Pulmonary artery endothelial cell (primary cell): ENCODE measurements at regions not wholly inside any gene's neighbourhood (a gene's known extent, or its start where the extent isn't known, plus 50 kb on each side); places are given as distances from the start of the nearest gene placed in this dataset.

Experiments
- DNase-seq: peaks from one replicate; pipeline ENCODE4 v3.0.0-alpha.2; 2011; ENCODE audit warnings: low read depth, low spot score

DNA sequence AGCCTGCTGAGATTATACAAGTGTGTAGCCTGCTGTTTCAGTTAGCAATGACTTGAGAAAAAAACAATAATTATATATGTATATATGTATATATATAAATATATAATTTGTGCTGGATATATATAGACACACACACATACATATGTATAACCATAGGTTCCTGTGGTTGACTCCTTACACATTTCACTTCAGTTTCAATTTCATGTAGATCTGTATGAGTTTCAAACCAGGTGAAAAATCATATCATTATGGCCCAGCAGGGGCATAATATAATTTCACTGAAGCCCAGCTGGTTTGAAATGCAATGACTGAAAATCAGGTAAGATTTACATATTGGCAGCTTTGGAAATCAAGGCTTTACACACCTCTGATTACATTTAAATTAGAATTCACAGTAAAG, 690.4 kb upstream of the CDH18 start:
- no peak for DNase-seq

DNA sequence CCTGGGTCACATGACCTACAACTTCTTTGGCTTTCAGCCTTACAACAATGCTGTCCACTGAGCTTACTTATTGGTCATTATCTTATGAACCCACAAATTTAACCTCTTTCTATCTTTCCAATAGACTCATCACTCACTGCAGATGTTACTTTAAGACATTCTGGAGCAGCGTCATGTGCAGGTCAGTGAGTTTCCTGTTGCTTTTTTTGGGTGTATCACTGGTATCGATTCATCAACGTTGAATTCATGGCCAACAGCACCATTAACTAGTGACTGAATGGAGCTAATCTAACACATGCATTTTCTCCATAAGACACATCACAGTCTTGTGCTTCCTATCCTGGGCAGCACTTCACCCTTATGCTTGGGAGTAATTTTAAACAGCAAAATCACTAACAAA, 672.6 kb upstream of the CDH18 start:
- no peak for DNase-seq

DNA sequence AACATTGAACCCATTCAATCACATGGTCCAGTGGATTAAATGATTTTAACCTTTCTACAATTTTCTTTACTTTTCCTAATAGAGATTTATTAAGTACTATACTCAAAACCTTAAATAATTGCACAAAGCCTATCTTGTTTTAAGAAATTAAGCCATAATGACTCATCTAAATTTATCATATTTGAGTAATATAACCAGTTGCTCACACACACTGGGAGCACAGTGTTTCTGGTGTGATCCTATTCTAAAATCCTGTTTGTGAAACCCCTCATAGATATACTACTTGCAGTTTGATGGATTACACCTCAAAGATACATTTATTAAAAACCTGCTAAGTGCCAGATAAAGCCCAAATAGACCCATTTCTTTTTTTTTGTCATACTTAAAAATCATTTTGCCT, 668.3 kb upstream of the CDH18 start:
- DNase-seq: no peak

DNA sequence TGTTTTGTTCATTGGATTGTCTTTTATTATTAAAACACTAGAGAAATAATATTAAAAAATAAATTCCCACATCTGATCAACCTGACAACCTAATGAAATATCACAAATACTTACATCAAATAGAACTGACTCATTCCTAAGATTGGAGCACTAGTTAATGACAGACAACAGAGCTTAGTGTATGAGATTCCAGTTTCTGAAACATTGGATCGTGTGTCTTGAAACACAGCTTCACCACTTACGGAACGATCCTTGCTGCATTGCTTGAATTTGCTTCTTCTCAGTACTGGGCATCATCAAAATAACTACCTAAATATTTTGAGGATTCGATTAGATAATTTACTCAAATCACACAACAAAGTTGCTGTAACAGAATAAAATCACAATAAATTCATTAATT, 667.2 kb upstream of the CDH18 start:
- no peak for DNase-seq

DNA sequence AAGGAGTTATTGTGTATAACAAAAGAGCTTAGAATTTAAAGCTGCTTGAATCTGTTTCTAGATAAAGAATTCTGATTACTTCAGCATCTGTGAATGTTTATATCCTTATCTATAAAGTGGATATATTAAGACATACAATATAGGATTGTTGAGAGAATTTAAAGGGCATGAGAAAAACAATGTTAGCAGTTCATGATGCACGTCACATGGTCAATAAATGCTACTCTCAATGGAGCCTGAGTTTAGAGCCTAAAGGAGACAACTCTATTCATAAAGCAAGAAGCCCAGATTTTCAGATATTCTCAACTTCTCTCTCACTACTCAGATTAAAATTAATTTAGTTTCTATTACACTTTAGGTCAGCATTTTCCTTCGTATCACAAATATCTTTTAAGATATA, 666.7 kb upstream of the CDH18 start:
- DNase-seq: no peak

DNA sequence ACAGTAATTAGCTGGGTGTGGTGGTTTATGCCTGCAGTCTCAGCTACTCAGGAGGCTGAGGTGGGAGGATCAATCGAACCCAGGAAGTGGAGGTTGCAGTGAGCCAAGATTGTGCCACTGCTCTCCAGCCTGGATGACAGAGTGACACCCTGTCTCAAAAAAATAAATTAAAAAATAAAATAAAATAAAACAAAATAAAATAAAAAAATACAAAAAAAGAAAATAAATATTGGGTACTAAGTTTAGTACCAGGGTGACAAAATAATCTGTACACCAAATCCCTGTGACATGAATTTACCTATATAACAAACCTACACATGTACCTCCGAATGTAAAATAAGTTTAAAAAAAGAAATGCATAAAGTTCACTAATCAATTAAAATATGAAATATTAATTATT, 666.0 kb upstream of the CDH18 start:
- DNase-seq: no peak

DNA sequence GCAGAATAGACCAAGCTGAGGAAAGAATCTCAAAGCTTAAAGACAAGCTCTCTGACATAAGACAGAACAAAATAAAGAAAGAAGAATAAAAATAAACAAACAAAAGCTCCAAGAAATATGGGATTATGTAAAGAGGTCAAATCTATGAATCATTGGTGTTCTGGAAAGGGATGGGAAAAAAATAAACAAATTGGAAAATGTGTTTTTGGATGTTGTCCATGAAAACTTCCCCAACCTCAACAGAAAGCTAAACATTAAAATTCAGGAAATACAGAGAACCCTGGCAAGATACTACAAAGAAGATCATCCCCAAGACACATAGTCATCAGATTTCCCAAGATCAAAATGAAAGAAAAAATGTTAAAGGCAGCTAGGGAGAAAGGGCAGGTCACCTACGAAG, 662.0 kb upstream of the CDH18 start:
- no peak for DNase-seq

DNA sequence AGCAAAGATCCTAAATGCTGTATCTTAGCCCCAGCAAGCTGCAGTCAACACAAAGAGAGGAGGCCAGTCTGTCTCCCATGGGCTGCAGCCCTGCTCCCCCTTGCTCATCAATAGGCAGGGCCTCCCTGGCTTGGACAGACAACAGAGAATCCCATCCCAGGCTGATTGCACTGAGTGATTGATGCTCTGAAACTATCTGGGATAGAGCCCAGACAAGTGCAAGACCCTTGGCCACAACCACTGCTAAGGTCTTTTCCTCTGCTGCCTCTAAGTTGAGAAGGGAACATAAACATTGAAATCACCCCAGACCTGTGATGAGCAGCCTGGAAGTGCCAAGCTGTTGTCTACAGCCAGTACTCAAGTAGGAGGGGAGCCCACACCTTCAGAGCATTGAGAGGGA, 661.0 kb upstream of the CDH18 start:
- no peak for DNase-seq

DNA sequence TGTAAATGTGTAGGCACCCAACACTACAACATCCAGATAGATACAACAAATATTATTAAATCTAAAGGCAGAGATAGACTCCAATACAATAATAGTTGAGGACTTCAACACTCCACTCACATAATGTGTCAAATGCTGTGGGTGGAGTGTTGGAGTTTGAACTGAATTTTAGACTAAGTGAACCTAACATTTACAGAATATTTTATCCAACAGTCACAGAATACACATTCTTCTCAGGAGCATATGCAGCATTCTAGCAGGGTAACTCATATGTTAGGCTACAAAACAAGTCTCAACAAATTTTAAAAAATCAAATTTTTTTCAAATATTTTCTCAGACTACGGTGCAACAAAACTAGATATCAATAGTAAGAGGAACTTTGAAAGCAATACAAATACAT, 648.7 kb upstream of the CDH18 start:
- DNase-seq: no peak

DNA sequence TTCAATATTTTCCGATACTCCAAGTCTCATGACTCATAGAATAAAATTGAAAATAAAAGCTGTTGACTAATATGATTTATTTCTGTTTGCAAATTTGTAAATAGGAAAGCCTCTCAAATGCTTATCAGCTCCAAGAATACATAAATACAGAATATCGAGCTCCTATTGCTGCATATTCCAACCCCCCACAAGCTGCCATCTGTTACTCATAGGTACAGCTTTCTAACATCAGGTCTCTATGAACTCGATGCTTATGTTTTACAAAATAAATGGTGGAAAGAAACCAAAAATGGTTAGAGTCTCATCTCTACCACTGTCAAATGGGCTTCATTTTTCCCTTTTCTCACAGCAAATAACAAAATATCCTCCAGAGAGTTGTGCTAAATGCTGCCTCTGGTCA, 631.6 kb upstream of the CDH18 start:
- DNase-seq: no peak

DNA sequence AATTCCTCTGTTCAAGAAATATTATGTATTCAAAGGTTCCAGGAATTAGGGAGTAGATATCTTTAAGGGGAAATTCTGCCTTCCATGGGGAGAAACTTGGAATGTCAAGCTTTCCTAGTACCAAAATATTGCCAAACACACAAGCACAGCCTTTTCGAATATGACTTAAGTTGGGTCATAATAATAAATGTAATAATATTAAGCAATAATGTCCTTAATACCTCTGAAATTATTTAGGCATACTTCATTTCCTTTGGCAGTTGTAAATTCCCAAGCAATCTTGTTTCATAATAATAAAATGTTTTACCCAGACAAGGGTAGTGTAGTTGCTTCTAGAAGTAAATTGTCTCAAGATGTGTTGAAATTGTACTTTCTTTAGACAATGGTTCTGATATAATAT, 630.3 kb upstream of the CDH18 start:
- no peak for DNase-seq

DNA sequence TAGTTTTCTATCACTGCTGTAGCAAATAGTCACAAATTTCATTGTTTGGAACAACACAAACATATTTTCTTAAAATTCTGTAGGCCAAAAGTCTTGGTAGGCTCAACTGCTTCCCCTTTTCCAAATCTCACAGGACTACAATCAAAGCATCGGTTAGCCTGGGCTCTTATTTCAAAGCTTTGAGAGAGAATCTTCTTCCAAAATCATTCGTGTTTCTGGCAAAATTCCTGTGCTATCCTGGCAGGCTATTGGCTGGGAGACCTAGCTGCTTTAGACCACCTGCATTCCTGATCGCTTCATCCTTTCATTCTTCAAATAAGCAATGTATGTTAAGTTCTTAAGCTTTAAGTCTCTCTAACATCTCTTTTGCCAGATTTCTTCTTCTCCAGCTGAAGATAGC, 629.8 kb upstream of the CDH18 start:
- no peak for DNase-seq

DNA sequence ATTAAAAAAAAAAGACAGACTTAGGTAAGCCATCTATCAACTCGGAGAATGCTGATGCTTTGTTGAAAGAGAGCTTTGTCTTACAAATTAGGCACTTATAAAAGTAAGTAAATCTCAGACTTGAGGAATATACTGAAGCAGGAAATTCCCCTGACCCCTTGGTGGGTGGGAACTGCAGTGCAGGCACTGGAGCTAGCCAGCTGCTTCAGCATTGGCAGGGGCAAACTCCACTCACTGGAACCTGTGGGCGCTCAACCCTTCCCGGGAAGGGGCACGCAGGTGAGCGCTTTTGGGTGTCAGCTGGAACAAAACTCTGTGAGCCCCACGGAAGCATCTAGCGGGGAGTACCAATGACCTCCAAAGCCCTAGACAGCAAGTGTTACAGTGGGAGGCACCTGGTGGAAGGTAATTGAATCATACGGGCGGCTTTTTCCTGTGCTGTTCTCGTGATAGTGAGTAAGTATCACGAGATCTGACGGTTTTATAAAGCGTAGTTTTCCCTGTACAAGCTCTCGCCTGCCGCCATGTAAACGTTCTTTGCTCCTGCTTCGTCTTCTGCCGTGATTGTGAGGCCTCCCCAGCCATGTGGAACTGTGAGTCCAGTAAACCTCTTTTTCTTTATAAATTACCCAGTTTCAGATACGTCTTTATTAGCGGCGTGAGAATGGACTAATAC, 628.0 kb upstream of the CDH18 start:
- DNase-seq: no peak

DNA sequence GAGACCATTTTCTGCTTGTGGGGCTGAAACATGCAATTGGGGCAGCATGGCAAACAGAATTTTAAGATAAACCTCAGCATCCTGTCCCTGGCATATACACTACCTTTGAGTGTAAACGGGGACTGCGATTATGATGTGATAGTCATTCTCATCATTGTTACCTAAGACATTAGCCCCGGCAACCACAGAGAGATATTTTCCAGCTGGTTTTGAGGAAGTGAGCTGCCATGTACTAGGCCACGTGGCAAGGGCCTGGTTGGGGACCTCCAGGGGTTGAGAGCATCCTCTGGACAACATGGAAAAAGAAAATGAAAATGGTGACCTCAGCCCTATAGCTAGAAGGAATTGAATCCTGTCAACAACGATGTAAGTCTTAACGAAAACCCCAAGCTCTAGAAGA, 623.6 kb upstream of the CDH18 start:
- DNase-seq: no peak

DNA sequence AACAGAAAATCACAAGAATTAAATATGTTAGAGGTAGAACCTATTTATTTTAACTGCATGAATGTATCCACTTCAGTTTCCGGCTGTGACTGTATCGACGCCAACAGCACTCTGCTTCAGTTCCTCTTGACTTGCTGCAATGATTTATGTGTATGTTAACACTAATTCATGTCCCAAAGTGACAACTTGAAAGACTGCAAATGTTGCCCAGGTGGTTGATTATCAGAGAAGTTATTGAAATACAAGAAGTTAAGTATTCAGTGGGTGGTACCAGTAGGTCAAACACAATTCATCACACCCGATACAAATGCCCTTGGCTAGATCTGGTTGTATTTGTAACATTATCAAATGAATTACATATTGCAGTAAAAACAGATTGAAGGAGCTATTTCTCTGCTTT, 622.7 kb upstream of the CDH18 start:
- DNase-seq: no peak

DNA sequence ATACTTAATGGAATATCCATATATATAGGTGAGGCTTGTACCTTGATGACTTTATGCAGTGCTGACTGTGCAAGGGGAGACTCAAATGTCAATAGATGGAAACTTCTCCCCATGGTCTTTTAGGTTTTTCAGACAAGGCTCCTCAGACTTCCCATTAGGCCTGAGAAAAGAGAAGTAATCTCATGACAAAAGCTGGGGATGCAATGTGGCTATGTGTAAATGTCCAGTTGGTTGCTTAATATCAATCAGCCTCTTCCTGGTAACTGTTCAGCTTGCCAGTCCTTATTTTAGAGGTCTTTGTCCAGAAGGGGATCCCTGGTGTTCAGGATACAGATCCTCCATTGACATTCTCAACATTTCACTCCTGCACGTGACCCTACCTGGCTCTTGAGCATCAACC, 621.1 kb upstream of the CDH18 start:
- no peak for DNase-seq

DNA sequence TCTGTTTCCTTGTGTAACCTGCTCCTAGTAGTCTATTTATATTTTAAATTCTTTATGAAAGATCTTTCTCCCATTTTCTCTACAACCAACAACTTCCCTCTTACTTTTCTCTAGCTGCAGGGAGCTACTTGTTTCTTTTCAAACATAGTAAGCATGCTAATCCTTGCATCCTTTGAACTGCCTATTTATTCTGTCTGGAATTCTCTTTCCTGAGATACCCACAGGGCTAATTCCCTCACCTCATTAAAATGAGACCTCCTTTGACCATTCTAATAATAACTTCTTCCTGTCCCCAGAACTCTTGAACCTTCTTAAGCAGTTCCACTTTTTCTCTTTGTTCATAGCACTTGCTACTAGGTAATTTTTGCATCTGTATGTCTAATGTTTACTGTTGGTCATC, 620.6 kb upstream of the CDH18 start:
- no peak for DNase-seq

DNA sequence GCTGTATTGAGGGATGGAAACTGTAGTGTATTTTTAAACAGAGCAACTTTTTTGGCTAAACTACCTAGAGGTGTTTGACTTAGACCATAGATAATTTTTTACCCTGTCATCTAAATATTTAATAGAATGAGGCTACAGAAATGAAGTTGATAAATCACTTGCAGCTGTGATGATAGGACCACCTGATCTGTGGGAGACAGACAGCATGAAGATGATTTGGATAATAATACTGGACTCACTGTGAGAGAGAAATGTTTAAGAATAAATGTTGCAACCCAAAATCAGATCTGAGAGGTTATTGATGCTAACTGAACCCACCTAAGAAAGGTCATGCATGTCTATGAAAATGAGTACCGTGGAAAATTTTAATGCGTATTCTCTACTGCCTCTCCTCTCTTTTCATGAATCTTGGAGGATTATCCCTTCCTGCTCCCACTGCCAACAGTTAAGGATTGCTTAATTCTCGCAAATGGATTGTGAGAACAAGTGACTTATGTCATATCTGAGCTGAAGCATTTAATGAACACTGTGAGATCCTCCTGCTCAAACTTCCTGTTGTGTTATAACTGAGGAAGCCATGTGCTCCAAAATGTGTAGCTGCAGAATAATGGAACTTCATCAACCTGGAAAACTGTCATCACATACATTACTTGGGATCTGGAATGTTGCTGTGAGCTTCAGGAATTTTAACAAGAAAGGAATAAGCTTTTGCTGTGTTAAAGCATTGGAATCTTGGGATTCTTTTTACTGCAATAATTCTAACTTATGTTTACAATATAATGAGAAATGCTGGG, 617.9 kb upstream of the CDH18 start:
- no peak for DNase-seq

DNA sequence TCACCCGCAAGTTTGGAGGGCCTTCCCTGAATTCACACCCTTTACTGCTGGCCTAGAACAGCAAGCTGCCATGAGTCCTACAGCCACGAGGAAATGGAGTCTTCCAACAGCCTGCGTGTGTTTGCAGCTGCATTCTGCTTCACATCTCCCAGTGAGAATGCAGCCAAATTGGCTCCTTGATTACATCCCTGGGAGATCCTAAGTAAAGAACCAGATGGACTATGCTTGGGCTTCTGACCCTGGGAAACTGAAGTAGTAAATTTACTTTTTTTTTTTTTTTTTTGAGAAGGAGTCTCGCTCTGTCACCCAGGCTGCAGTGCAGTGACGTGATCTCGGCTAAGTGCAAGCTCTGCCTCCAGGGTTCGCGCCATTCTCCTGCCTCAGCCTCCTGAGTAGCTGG, 617.0 kb upstream of the CDH18 start:
- DNase-seq: no peak

DNA sequence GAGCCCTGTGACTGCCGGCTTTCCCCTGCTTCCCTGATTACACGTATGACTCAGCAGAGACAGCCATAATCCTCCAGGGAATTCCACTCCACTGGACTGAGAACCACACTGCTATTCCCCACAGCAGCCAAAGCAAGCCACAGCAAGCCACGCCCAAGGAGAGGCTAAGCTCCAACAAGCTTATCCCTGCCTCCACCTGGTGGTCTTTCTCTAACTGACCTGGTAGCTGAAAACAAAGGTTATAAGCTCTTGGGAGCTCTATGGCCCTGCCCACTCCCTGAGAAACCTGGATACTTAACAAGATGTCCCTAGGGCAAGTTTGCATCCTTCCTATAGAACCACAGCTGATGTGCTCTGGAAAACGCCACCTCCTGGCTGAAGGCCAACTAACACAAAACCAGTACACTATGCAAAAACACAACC, 613.7 kb upstream of the CDH18 start:
- no peak for DNase-seq

DNA sequence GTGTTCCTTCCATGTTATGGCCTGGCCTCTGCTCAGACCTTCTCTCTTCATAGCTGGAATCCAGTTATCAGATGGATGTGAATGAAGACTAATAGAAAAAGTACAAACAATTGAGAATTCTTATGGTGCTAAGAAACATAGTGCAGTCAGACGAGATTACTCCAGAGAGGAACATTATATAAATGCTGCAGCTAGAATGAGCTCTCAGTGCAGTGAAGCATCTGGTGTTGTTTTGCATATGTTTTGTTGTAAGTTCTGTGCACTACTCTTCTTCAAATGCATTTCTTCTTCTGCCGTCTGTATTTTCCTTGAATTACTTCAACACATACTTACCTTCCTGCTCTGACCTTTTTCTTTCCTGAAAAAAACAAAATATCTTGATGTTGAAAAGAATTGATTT, 602.4 kb upstream of the CDH18 start:
- DNase-seq: no peak

DNA sequence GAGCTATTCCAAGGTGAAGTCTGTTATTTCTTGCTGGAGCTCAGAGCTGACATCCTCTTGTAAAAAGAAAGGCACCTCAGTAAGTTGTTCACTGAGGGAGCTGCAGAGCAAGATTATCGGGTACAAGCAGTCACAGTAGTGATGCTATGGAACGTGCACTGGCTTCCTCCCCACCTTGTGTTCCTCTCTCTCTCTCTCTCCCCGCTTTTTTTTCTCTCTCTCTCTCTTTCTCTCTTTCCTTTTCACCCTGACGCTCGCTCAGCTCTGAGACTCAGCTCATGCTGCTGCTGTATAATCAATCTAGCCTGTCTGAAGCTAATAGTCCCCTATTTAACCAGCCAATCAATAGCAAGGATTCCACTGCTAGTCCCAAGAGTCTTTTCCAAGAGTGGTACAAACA, 587.6 kb upstream of the CDH18 start:
- DNase-seq: no peak

DNA sequence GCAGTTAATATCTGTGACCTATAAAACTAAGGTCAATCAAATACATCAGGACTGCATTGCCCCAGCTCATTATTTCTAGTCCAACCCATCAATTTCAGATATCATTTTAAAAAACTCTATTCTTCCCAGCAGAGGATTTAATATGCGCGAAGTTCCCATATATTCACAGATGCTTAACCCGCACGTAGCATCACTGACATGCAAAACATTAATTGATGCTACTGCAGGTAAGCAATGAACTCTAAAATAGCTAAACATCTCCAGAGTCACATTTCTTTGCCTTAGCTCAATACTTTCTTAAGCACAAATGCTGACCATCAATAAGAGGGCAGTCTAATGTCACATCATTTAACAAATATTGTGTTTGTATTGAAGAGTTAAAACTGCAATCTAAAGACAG, 586.6 kb upstream of the CDH18 start:
- no peak for DNase-seq
